WTC11 (cell line): ENCODE measurements at regions not wholly inside any gene's neighbourhood (a gene's known extent, or its start where the extent isn't known, plus 50 kb on each side); places are given as distances from the start of the nearest gene placed in this dataset.
A peak's percentile ranks its signal among the peaks of the same experiment; 100 is the strongest.

Source experiments
- ATAC-seq: fragments of 200-7000 bp; cut with Tn5 transposase; 2 replicates; pipeline ENCODE4 v1.10.0; 2021; ENCODE audit warnings: mild to moderate bottlenecking, moderate library complexity
- CTCF ChIA-PET: fragments of 300-600 bp; sonication (Branson Sonifier 250); formaldehyde crosslinking; loops from one replicate; lab custom pipeline; 2021; ENCODE audit warnings: antibody characterized with exemption; lab: Charles Lee
- POLR2A ChIA-PET: fragments of 350-600 bp; sonication (Branson Sonifier 250); formaldehyde crosslinking; loops from one replicate; lab custom pipeline; 2021; ENCODE audit warnings: antibody characterized with exemption; lab: Charles Lee
- DNase-seq: peaks from one replicate; pipeline ENCODE4 v3.0.0; 2021; ENCODE audit warnings: low spot score
- H3K27ac Mint-ChIP-seq: 2 replicates; pipeline ENCODE4 v1.8.0; 2021; ENCODE audit warnings: mixed read lengths
- H3K27me3 Mint-ChIP-seq: 2 replicates; pipeline ENCODE4 v1.8.0; 2021; ENCODE audit warnings: low read depth, mild to moderate bottlenecking, moderate library complexity, mixed read lengths
- H3K36me3 Mint-ChIP-seq: 2 replicates; pipeline ENCODE4 v1.8.0; 2021; ENCODE audit warnings: mixed read lengths
- H3K4me1 Mint-ChIP-seq: 2 replicates; pipeline ENCODE4 v1.8.0; 2022; ENCODE audit warnings: mixed read lengths
- H3K4me3 Mint-ChIP-seq: 2 replicates; pipeline ENCODE4 v1.8.0; 2021; ENCODE audit warnings: mild to moderate bottlenecking, moderate library complexity, mixed read lengths
- H3K9me3 Mint-ChIP-seq: 2 replicates; pipeline ENCODE4 v1.8.0; 2021; ENCODE audit warnings: mixed read lengths
- ATF1 ChIP-seq: sonication (generic); formaldehyde crosslinking; IDR thresholded peaks from 2 replicates; pipeline ENCODE4 v1.8.1; 2023; ENCODE audit warnings: mild to moderate bottlenecking, moderate library complexity, missing genetic modification reagents
- ETV6 ChIP-seq: sonication (generic); formaldehyde crosslinking; IDR thresholded peaks from 2 replicates; pipeline ENCODE4 v1.8.1; 2022; ENCODE audit warnings: mild to moderate bottlenecking, missing genetic modification reagents
- IRF2 ChIP-seq: sonication (generic); formaldehyde crosslinking; IDR thresholded peaks from 2 replicates; pipeline ENCODE4 v1.8.0; 2022; ENCODE audit warnings: low read depth, missing genetic modification reagents, borderline replicate concordance
- JAZF1 ChIP-seq: fragments of 250-450 bp; sonication (Bioruptor Pico); IDR thresholded peaks from 2 replicates; pipeline ENCODE4 v1.9.0; 2021; ENCODE audit warnings: moderate library complexity, mild to moderate bottlenecking, inconsistent platforms
- MXD4 ChIP-seq: fragments of 250-450 bp; sonication (Bioruptor Pico); IDR thresholded peaks from 2 replicates; pipeline ENCODE4 v1.8.0; 2021; ENCODE audit warnings: mild to moderate bottlenecking, moderate library complexity, borderline replicate concordance
- NFE2L1 ChIP-seq: sonication (generic); formaldehyde crosslinking; IDR thresholded peaks from 2 replicates; pipeline ENCODE4 v1.8.1; 2023; ENCODE audit warnings: missing genetic modification reagents
- ZNF121 ChIP-seq: sonication (generic); formaldehyde crosslinking; IDR thresholded peaks from 2 replicates; pipeline ENCODE4 v1.8.0; 2023; ENCODE audit warnings: missing genetic modification reagents
- ZNF138 ChIP-seq: sonication (generic); formaldehyde crosslinking; conservative IDR thresholded peaks from 2 replicates; pipeline ENCODE4 v1.8.1; 2022; ENCODE audit warnings: mild to moderate bottlenecking, moderate library complexity, missing genetic modification reagents
- ZNF317 ChIP-seq: sonication (generic); formaldehyde crosslinking; IDR thresholded peaks from 2 replicates; pipeline ENCODE4 v1.8.1; 2023; ENCODE audit warnings: low read depth, mild to moderate bottlenecking, moderate library complexity, missing genetic modification reagents, borderline replicate concordance
- TF ChIP-seq, protein P1 (sequence below): sonication (generic); formaldehyde crosslinking; IDR thresholded peaks from 2 replicates; pipeline ENCODE4 v1.8.1; 2022; ENCODE audit warnings: mild to moderate bottlenecking, missing genetic modification reagents, moderate library complexity, borderline replicate concordance
- TF ChIP-seq, protein P2 (sequence below): sonication (generic); formaldehyde crosslinking; IDR thresholded peaks from 2 replicates; pipeline ENCODE4 v1.8.0; 2023; ENCODE audit warnings: missing genetic modification reagents, mild to moderate bottlenecking, borderline replicate concordance
- TF ChIP-seq, protein P3 (sequence below): fragments of 200-600 bp; IDR thresholded peaks from 2 replicates; pipeline ENCODE4 v1.8.0; 2022; ENCODE audit warnings: antibody characterized with exemption
- TF ChIP-seq, protein P4 (sequence below): sonication (generic); formaldehyde crosslinking; IDR thresholded peaks from 2 replicates; pipeline ENCODE4 v1.8.1; 2022; ENCODE audit warnings: mild to moderate bottlenecking, moderate library complexity, missing genetic modification reagents
- TF ChIP-seq, protein P5 (sequence below): sonication (generic); formaldehyde crosslinking; IDR thresholded peaks from 2 replicates; pipeline ENCODE4 v1.8.0; 2022; ENCODE audit warnings: mild to moderate bottlenecking, missing genetic modification reagents

DNA sequence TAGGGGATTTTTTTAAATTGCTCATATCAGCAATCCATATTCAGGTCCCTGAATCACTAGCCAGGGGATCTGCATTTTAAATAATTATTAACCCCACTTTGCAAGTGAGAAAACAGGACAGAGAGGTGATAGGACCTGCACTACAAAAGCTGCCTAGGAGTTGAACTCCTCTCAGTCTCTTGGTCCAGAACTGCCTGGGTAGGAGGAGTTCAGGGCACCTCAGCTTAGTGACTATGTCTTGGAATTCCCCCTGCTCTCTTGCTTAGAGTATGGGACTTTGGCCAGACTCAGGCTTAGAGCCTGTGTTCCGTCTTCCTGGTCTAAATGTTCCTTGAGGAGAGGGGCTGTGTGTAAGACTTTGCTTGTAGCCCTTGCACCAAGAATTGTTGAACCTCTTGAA is 68.2 kb upstream of the WSCD2 start (continued):
- TF ChIP-seq, protein P1, sequence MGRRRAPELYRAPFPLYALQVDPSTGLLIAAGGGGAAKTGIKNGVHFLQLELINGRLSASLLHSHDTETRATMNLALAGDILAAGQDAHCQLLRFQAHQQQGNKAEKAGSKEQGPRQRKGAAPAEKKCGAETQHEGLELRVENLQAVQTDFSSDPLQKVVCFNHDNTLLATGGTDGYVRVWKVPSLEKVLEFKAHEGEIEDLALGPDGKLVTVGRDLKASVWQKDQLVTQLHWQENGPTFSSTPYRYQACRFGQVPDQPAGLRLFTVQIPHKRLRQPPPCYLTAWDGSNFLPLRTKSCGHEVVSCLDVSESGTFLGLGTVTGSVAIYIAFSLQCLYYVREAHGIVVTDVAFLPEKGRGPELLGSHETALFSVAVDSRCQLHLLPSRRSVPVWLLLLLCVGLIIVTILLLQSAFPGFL, result no peak
- TF ChIP-seq IRF2 (CRISPR knock-in tag) (no peak), MXD4 (CRISPR knock-in tag) (no peak)

DNA sequence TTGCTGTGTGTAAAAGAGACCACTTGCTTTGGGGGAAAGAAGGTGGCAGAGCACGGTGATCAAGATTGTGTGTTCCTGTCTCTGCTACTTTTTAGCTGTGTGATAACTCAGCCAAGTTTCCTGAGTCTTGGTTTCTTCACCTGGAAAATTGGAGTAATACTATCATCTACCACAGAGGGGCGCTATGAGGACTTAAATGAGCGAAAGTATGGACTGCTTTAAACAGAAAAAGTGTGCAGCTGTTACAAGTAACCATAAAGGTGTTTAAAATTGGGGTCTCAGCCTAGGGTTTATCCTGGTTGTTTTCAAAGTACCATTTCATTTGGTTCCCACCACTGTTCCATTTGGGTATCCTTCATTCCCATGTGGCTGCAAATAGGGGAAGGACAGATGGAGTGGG is 65.9 kb upstream of the WSCD2 start:
- CTCF ChIA-PET, result interaction anchor here (0.6 to 2.1 kb wide), 45 partner anchors 9 to 456 kb away, joined by 3 to 15 read pairs (median 4); partner anchors contain the start of gene WSCD2
- no peaks in the 10 kb centered on the region for H3K4me1 Mint-ChIP-seq
- no peaks in the 10 kb centered on the region for H3K9me3 Mint-ChIP-seq
- H3K4me3 Mint-ChIP-seq, result no peak overlapping the region
- POLR2A ChIA-PET, result interaction anchor here (0.6 kb wide), 2 partner anchors 138 to 141 kb away, joined by 3 to 10 read pairs; no protein-coding TSS in a partner anchor
- no peak for DNase-seq
- H3K27me3 Mint-ChIP-seq, result no peaks in the 10 kb centered on the region
- ATAC-seq, result peak; percentile 53
- H3K27ac Mint-ChIP-seq, result no peak overlapping the region
- H3K36me3 Mint-ChIP-seq, result no peaks in the 10 kb centered on the region
- TF ChIP-seq ZNF138 (CRISPR knock-in tag) (no peak), JAZF1 (no peak), NFE2L1 (CRISPR knock-in tag) (no peak)
- TF ChIP-seq, protein P2, sequence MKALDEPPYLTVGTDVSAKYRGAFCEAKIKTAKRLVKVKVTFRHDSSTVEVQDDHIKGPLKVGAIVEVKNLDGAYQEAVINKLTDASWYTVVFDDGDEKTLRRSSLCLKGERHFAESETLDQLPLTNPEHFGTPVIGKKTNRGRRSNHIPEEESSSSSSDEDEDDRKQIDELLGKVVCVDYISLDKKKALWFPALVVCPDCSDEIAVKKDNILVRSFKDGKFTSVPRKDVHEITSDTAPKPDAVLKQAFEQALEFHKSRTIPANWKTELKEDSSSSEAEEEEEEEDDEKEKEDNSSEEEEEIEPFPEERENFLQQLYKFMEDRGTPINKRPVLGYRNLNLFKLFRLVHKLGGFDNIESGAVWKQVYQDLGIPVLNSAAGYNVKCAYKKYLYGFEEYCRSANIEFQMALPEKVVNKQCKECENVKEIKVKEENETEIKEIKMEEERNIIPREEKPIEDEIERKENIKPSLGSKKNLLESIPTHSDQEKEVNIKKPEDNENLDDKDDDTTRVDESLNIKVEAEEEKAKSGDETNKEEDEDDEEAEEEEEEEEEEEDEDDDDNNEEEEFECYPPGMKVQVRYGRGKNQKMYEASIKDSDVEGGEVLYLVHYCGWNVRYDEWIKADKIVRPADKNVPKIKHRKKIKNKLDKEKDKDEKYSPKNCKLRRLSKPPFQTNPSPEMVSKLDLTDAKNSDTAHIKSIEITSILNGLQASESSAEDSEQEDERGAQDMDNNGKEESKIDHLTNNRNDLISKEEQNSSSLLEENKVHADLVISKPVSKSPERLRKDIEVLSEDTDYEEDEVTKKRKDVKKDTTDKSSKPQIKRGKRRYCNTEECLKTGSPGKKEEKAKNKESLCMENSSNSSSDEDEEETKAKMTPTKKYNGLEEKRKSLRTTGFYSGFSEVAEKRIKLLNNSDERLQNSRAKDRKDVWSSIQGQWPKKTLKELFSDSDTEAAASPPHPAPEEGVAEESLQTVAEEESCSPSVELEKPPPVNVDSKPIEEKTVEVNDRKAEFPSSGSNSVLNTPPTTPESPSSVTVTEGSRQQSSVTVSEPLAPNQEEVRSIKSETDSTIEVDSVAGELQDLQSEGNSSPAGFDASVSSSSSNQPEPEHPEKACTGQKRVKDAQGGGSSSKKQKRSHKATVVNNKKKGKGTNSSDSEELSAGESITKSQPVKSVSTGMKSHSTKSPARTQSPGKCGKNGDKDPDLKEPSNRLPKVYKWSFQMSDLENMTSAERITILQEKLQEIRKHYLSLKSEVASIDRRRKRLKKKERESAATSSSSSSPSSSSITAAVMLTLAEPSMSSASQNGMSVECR (CRISPR knock-in tag), result no peak
- TF ChIP-seq, protein P3, sequence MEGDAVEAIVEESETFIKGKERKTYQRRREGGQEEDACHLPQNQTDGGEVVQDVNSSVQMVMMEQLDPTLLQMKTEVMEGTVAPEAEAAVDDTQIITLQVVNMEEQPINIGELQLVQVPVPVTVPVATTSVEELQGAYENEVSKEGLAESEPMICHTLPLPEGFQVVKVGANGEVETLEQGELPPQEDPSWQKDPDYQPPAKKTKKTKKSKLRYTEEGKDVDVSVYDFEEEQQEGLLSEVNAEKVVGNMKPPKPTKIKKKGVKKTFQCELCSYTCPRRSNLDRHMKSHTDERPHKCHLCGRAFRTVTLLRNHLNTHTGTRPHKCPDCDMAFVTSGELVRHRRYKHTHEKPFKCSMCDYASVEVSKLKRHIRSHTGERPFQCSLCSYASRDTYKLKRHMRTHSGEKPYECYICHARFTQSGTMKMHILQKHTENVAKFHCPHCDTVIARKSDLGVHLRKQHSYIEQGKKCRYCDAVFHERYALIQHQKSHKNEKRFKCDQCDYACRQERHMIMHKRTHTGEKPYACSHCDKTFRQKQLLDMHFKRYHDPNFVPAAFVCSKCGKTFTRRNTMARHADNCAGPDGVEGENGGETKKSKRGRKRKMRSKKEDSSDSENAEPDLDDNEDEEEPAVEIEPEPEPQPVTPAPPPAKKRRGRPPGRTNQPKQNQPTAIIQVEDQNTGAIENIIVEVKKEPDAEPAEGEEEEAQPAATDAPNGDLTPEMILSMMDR, result peak; percentile 84

DNA sequence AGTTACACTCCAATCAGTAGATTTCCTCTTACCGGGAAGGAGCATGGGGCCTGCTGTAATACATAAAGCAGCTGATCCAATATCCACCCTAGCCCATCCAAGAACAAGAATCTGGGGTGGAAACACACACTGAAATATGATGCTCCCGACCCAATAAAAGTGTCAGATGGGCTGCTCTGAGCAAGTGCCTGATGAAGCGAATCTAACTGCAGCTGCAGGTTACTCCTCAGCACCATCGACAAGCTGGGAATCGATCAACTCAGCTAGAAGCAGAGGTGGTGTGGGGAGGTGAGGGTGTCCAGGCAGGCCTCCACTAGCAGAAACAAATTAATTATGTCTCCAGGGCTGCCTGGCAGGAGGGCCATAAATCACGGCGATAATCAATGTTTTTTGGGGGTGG is 64.0 kb upstream of the WSCD2 start:
- Mint-ChIP-seq H3K27ac (no peak overlapping the region), H3K4me3 (no peak overlapping the region)
- TF ChIP-seq ETV6 (no peak), ZNF121 (CRISPR knock-in tag) (no peak), ZNF138 (CRISPR knock-in tag) (no peak), ZNF317 (CRISPR knock-in tag) (no peak), ATF1 (no peak)
- TF ChIP-seq, protein P2 (CRISPR knock-in tag), result no peak
- TF ChIP-seq, protein P4, sequence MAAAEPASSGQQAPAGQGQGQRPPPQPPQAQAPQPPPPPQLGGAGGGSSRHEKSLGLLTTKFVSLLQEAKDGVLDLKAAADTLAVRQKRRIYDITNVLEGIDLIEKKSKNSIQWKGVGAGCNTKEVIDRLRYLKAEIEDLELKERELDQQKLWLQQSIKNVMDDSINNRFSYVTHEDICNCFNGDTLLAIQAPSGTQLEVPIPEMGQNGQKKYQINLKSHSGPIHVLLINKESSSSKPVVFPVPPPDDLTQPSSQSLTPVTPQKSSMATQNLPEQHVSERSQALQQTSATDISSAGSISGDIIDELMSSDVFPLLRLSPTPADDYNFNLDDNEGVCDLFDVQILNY (CRISPR knock-in tag), result no peak
- TF ChIP-seq, protein P5, sequence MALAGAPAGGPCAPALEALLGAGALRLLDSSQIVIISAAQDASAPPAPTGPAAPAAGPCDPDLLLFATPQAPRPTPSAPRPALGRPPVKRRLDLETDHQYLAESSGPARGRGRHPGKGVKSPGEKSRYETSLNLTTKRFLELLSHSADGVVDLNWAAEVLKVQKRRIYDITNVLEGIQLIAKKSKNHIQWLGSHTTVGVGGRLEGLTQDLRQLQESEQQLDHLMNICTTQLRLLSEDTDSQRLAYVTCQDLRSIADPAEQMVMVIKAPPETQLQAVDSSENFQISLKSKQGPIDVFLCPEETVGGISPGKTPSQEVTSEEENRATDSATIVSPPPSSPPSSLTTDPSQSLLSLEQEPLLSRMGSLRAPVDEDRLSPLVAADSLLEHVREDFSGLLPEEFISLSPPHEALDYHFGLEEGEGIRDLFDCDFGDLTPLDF, result no peak
- TF ChIP-seq, all 79 proteins: peak for 0
- no peaks in the 10 kb centered on the region for H3K4me1 Mint-ChIP-seq
- no peaks in the 10 kb centered on the region for H3K36me3 Mint-ChIP-seq
- H3K9me3 Mint-ChIP-seq, result no peaks in the 10 kb centered on the region
- ChIA-PET POLR2A (no interaction called here), CTCF (interaction anchor here (0.9 to 1.4 kb wide), 4 partner anchors 48 to 129 kb away, joined by 3 to 5 read pairs (median 4); no protein-coding TSS in a partner anchor)
- ATAC-seq, result no peak
- H3K27me3 Mint-ChIP-seq, result no peaks in the 10 kb centered on the region
- DNase-seq, result no peak
